WTC11 (cell line): ENCODE measurements at regions not wholly inside any gene's neighbourhood (a gene's known extent, or its start where the extent isn't known, plus 50 kb on each side); places are given as distances from the start of the nearest gene placed in this dataset.

ENCODE experiments used
- ATAC-seq: fragments of 200-7000 bp; cut with Tn5 transposase; 2 replicates; pipeline ENCODE4 v1.10.0; 2021; ENCODE audit warnings: mild to moderate bottlenecking, moderate library complexity
- CTCF ChIA-PET: fragments of 300-600 bp; sonication (Branson Sonifier 250); formaldehyde crosslinking; loops from one replicate; lab custom pipeline; 2021; ENCODE audit warnings: antibody characterized with exemption; lab: Charles Lee
- POLR2A ChIA-PET: fragments of 350-600 bp; sonication (Branson Sonifier 250); formaldehyde crosslinking; loops from one replicate; lab custom pipeline; 2021; ENCODE audit warnings: antibody characterized with exemption; lab: Charles Lee
- DNase-seq: peaks from one replicate; pipeline ENCODE4 v3.0.0; 2021; ENCODE audit warnings: low spot score
- H3K27ac Mint-ChIP-seq: 2 replicates; pipeline ENCODE4 v1.8.0; 2021; ENCODE audit warnings: mixed read lengths
- H3K27me3 Mint-ChIP-seq: 2 replicates; pipeline ENCODE4 v1.8.0; 2021; ENCODE audit warnings: low read depth, mild to moderate bottlenecking, moderate library complexity, mixed read lengths
- H3K36me3 Mint-ChIP-seq: 2 replicates; pipeline ENCODE4 v1.8.0; 2021; ENCODE audit warnings: mixed read lengths
- H3K4me1 Mint-ChIP-seq: 2 replicates; pipeline ENCODE4 v1.8.0; 2022; ENCODE audit warnings: mixed read lengths
- H3K4me3 Mint-ChIP-seq: 2 replicates; pipeline ENCODE4 v1.8.0; 2021; ENCODE audit warnings: mild to moderate bottlenecking, moderate library complexity, mixed read lengths
- H3K9me3 Mint-ChIP-seq: 2 replicates; pipeline ENCODE4 v1.8.0; 2021; ENCODE audit warnings: mixed read lengths
- ARID4B ChIP-seq: sonication (generic); formaldehyde crosslinking; IDR thresholded peaks from 2 replicates; pipeline ENCODE4 v1.8.0; 2023; ENCODE audit warnings: missing genetic modification reagents, mild to moderate bottlenecking, borderline replicate concordance
- ERG ChIP-seq: fragments of 250-450 bp; sonication (Bioruptor Pico); IDR thresholded peaks from 2 replicates; pipeline ENCODE4 v1.8.0; 2021; ENCODE audit warnings: mild to moderate bottlenecking
- ESRRA ChIP-seq: sonication (generic); formaldehyde crosslinking; IDR thresholded peaks from 2 replicates; pipeline ENCODE4 v1.8.1; 2022; ENCODE audit warnings: mild to moderate bottlenecking, missing genetic modification reagents, borderline replicate concordance
- ETV6 ChIP-seq: sonication (generic); formaldehyde crosslinking; IDR thresholded peaks from 2 replicates; pipeline ENCODE4 v1.8.1; 2022; ENCODE audit warnings: mild to moderate bottlenecking, missing genetic modification reagents
- FOXJ3 ChIP-seq: sonication (generic); formaldehyde crosslinking; IDR thresholded peaks from 2 replicates; pipeline ENCODE4 v1.9.0; 2021; ENCODE audit warnings: missing genetic modification reagents, mild to moderate bottlenecking, borderline replicate concordance
- GRHL2 ChIP-seq: fragments of 250-450 bp; sonication (Bioruptor Pico); IDR thresholded peaks from 2 replicates; pipeline ENCODE4 v1.8.0; 2022; ENCODE audit warnings: mild to moderate bottlenecking, moderate library complexity; ENCODE audit not compliant: insufficient replicate concordance, severe bottlenecking
- HMGA2 ChIP-seq: fragments of 250-450 bp; sonication (Bioruptor Pico); IDR thresholded peaks from 2 replicates; pipeline ENCODE4 v1.4.0; 2021; ENCODE audit warnings: mild to moderate bottlenecking, moderate library complexity
- IRF2 ChIP-seq: sonication (generic); formaldehyde crosslinking; IDR thresholded peaks from 2 replicates; pipeline ENCODE4 v1.8.0; 2022; ENCODE audit warnings: low read depth, missing genetic modification reagents, borderline replicate concordance
- MAX ChIP-seq: sonication (generic); formaldehyde crosslinking; IDR thresholded peaks from 2 replicates; pipeline ENCODE4 v1.8.0; 2022; ENCODE audit warnings: mild to moderate bottlenecking, missing genetic modification reagents
- NR3C1 ChIP-seq: sonication (generic); formaldehyde crosslinking; conservative IDR thresholded peaks from 2 replicates; pipeline ENCODE4 v1.8.1; 2023; ENCODE audit warnings: low read depth, mild to moderate bottlenecking, missing genetic modification reagents
- RELA ChIP-seq: sonication (generic); formaldehyde crosslinking; IDR thresholded peaks from 2 replicates; pipeline ENCODE4 v1.8.1; 2022; ENCODE audit warnings: missing genetic modification reagents, mild to moderate bottlenecking, borderline replicate concordance
- SMAD3 ChIP-seq: sonication (generic); formaldehyde crosslinking; IDR thresholded peaks from 2 replicates; pipeline ENCODE4 v1.8.0; 2022; ENCODE audit warnings: missing genetic modification reagents, mild to moderate bottlenecking, borderline replicate concordance
- TEAD1 ChIP-seq: sonication (generic); formaldehyde crosslinking; IDR thresholded peaks from 2 replicates; pipeline ENCODE4 v1.8.0; 2022; ENCODE audit warnings: mild to moderate bottlenecking, missing genetic modification reagents
- ZNF232 ChIP-seq: sonication (generic); formaldehyde crosslinking; IDR thresholded peaks from 2 replicates; pipeline ENCODE4 v1.8.0; 2022; ENCODE audit warnings: mild to moderate bottlenecking, missing genetic modification reagents
- ZNF281 ChIP-seq: sonication (generic); formaldehyde crosslinking; IDR thresholded peaks from 2 replicates; pipeline ENCODE4 v1.8.0; 2023; ENCODE audit warnings: mild to moderate bottlenecking, missing genetic modification reagents
- TF ChIP-seq, protein P1 (sequence below): sonication (generic); formaldehyde crosslinking; IDR thresholded peaks from 2 replicates; pipeline ENCODE4 v1.8.1; 2022; ENCODE audit warnings: missing genetic modification reagents, borderline replicate concordance
- TF ChIP-seq, protein P2 (sequence below): sonication (generic); formaldehyde crosslinking; IDR thresholded peaks from 2 replicates; pipeline ENCODE4 v1.8.1; 2022; ENCODE audit warnings: mild to moderate bottlenecking, moderate library complexity, missing genetic modification reagents

DNA sequence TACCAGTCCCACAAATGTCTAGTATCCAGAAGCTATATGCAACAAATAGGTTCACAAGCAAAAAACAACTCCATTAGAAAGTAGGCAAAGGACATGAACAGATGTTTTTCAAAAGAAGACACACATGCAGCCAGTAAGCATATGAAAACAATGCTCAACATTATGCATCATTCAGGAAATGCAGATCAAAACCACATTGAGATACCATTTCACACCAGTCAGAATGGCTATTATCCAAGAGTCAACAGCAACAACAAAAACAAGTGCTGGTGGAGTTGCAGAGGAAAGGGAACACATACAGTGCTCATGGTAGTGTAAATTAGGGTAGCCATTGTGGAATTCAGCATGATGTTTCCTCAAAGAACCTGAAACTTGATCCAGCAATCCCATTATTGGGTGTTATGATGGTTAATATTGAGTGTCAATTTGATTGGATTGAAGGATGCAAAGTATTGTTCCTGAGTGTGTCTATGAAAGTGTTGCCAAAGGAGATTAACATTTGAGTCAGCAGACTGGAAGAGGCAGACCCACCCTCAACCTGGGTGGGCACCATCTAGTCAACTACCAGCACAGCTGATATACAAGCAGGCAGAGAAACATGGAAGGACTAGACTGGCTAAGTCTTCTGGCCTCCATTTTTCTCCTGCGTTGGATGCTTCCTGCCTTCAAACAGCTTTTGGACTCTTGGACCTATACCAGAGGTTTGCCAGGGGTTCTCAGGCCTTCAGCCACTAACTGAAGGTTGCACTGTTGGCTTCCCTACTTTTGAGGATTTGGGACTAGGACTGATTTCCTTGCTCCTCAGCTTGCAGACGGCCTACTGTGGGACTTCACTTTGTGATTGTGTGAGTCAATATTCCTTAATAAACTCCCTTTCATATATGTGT is 218.4 kb upstream of the SEMA3D start:
- no peak overlapping the region for H3K4me3 Mint-ChIP-seq
- H3K36me3 Mint-ChIP-seq, result no peaks in the 10 kb centered on the region
- DNase-seq (no peak), ATAC-seq (no peak)
- TF ChIP-seq SMAD3 (CRISPR knock-in tag) (no peak), ESRRA (CRISPR knock-in tag) (no peak), ZNF281 (CRISPR knock-in tag) (no peak), GRHL2 (CRISPR knock-in tag) (no peak), IRF2 (no peak), HMGA2 (no peak), ETV6 (CRISPR knock-in tag) (no peak), RELA (CRISPR knock-in tag) (no peak), ARID4B (no peak), FOXJ3 (no peak), MAX (CRISPR knock-in tag) (no peak), NR3C1 (CRISPR knock-in tag) (no peak), ERG (no peak), ZNF232 (CRISPR knock-in tag) (no peak), TEAD1 (CRISPR knock-in tag) (no peak)
- TF ChIP-seq, protein P1, sequence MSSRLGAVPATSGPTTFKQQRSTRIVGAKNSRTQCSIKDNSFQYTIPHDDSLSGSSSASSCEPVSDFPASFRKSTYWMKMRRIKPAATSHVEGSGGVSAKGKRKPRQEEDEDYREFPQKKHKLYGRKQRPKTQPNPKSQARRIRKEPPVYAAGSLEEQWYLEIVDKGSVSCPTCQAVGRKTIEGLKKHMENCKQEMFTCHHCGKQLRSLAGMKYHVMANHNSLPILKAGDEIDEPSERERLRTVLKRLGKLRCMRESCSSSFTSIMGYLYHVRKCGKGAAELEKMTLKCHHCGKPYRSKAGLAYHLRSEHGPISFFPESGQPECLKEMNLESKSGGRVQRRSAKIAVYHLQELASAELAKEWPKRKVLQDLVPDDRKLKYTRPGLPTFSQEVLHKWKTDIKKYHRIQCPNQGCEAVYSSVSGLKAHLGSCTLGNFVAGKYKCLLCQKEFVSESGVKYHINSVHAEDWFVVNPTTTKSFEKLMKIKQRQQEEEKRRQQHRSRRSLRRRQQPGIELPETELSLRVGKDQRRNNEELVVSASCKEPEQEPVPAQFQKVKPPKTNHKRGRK (CRISPR knock-in tag), result no peak
- TF ChIP-seq, protein P2, sequence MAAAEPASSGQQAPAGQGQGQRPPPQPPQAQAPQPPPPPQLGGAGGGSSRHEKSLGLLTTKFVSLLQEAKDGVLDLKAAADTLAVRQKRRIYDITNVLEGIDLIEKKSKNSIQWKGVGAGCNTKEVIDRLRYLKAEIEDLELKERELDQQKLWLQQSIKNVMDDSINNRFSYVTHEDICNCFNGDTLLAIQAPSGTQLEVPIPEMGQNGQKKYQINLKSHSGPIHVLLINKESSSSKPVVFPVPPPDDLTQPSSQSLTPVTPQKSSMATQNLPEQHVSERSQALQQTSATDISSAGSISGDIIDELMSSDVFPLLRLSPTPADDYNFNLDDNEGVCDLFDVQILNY (CRISPR knock-in tag), result no peak
- no peaks in the 10 kb centered on the region for H3K27me3 Mint-ChIP-seq
- no peak overlapping the region for H3K27ac Mint-ChIP-seq
- ChIA-PET POLR2A (no interaction called here), CTCF (no interaction called here)
- no peaks in the 10 kb centered on the region for H3K4me1 Mint-ChIP-seq
- peaks cover 8% of the 10 kb centered on the region; the same call in 1 of the 2 replicates for H3K9me3 Mint-ChIP-seq
